HCEC 1CT (cell line): ENCODE measurements at regions not wholly inside any gene's neighbourhood (a gene's known extent, or its start where the extent isn't known, plus 50 kb on each side); places are given as distances from the start of the nearest gene placed in this dataset.
"Not testable (repeated sequence)": the region's sequence is repeated elsewhere in the genome, so short reads cannot be mapped to it uniquely, and the experiment has no call there.

Experiments
- DNase-seq: peaks from one replicate; pipeline ENCODE4 v3.0.0-alpha.2; 2017

DNA sequence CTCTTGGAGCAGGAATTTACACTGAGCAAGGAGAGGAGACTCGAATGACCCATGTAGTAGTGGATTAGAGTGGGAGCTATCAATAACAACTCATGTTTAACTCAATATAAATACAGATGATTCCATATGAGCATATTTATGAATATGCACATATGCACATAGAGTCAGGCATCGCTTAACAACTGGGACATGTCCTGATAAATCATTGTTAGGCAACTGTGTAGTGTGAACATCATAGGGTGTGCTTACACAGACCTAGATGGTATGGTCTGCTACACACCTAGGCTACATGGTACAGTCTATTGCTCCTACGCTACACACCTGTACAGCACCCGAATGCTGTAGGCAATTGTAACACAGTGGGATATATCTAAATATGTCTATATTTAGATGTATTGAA is 75.9 kb upstream of the RALGAPA2 start:
- no peak for DNase-seq

- DNase-seq, result no peak
Measured at GRCh38 chr20:20786428-20786827, 74.0 kb upstream of the RALGAPA2 start.

DNA sequence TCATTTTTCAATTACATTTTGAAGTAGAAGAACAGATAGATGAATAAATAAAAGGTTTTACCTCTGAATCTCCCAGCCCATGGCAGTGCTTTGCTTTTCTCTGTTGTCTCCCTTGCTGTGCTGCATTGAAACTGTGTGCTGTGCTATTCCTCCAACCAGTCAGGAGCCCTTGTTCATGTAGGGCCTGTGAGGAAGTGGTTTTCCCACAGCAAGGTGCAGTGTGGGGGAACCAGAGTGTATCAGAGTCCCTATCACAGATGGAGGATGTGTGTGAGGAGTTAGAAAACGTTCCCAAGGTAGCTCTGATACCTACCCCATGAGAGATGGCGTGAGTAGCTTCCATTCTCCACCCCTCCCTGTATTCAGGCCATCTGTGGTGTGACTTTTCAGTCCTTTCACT is 72.8 kb upstream of the RALGAPA2 start:
- DNase-seq, result no peak

DNA sequence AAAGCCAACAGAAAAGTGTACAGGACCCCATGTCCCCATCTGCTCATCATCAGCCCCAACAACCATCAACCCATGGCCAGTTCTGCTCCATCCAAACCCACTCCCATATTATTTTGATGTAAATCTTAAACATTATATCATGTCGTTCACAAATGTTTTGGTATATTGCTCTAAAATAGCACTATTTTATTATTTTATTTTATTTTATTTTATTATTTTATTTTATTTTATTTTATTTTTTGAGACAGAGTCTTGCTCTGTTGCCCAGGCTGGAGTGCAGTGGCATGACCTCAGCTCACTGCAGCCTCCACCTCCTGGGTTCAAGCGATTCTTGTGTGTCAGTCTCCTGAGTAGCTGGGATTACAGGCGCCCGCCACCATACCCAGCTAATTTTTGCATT is 72.0 kb upstream of the RALGAPA2 start:
- not testable (repeated sequence) for DNase-seq

DNA sequence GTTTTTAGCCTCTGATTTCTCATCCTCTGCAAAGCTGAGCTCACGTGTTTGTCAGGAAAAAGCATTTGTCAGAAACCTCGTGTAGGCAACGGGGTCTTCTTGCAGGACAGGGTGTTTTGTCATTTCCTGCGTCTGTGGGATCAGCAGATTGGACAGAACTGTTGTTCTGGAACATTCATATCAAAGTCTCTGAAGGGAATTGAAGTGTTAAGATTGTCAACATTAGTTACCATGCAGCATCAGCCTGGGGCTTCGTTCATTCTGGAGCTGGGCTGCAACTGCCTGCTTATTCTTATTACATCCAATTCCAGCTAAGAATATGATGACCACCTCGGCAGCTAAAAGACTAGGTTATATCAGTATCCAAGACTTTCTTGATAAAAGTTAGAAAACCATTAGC is 71.0 kb upstream of the RALGAPA2 start:
- no peak for DNase-seq

DNA sequence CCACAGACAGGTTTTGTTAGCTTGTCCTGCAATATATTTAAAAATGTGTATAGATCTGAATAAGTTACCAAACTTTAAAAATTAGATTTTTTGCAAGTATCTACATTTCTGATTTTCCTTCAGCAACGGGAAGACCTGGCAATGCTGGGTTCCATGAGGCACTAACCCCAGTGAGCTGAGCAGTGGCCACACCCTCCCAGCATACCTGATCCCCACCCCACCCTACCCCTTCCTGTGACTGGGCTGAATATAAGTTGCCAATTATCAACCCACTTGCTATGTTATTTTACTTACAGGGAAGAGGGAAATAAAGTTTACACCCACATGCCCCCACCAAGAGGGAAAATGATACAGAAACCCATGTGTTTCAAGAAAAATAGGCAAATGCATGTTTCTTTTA is 70.3 kb upstream of the RALGAPA2 start:
- DNase-seq, result no peak

GRCh38 chr20:20782231-20782630 is 69.8 kb upstream of the RALGAPA2 start:
- no peak for DNase-seq

GRCh38 chr20:20781029-20781428 is 68.6 kb upstream of the RALGAPA2 start:
- DNase-seq, result no peak

- no peak for DNase-seq
Measured at GRCh38 chr20:20780127-20780824, 67.8 kb upstream of the RALGAPA2 start.

DNA sequence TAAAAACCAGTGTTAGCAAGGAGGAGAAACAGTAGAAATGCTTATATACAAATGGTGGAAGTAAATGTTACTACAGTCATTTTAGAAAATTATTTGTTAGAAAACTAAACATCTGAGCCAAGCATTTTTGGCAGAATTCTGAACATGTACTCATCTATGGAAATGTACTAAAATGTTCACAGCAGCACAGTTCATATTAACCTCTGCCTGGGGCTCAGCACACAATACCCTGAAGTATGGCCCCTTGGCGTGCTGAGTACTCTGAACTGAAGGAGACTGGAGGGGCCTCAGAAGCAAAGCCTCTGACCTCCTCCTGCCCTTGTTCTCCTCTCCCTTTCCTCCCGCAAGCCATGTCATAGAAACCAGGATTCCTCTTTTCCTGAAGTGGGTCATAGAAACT is 66.2 kb upstream of the RALGAPA2 start:
- DNase-seq, result no peak

DNA sequence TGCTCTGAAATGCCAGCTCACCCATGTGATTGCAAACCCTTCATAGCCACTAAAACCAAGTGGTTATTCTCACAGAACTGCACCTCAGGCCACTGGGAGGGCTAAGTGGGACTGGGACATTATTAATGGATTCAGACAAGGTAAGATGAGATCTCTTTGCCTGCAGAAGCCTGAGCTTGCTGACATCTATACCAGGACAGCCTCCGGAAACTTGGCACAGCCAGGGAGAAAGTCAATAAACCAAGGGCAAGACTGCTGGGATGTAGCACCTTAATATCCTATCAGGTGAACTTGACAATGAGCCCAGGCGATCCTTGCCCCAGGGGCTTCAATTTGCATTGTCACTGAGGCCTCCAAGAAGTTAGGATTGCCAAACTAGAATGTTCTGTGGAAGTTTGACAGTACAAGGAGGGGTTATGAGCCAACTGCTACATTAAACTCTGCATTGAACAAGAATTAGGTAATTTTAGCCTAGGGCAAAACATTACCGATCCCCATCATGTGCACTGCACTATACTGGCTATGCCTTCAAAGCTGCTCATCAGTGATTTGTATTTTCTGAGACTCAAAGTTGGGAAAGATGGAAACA is 60.1 kb upstream of the RALGAPA2 start:
- DNase-seq, result no peak

GRCh38 chr20:20768202-20768815 is 55.9 kb upstream of the RALGAPA2 start:
- no peak for DNase-seq

GRCh38 chr20:20765696-20766365 is 53.4 kb upstream of the RALGAPA2 start:
- DNase-seq, result no peak

- no peak for DNase-seq
Measured at GRCh38 chr20:20763650-20764049, 51.2 kb upstream of the RALGAPA2 start.
